ENCODE measurements at regions not wholly inside any gene's neighbourhood (a gene's known extent, or its start where the extent isn't known, plus 50 kb on each side); places are given as distances from the start of the nearest gene placed in this dataset.

GRCh38 chr2:123870206-123870880 lies 154.7 kb upstream of the CNTNAP5 start:
- H3K4me3 ChIP-seq (ENCODE audit: low read length) = no peak overlapping the region
- TF ChIP-seq CTCF (conservative IDR thresholded peaks at IDR 0.05; ENCODE audit: low read length) = no peak
- DNase-seq (ENCODE audit: low read depth) = no peak

GRCh38 chr2:123870881-123871276 lies 154.2 kb upstream of the CNTNAP5 start:
- H3K4me3 ChIP-seq (ENCODE audit: low read length) = no peak overlapping the region
- TF ChIP-seq CTCF (conservative IDR thresholded peaks at IDR 0.05; ENCODE audit: low read length) = no peak
- DNase-seq (ENCODE audit: low read depth) = no peak

GRCh38 chr2:123890148-123890547 lies 134.9 kb upstream of the CNTNAP5 start:
- H3K4me3 ChIP-seq (ENCODE audit: low read length) = no peak overlapping the region
- no peak for DNase-seq (ENCODE audit: low read depth)
- TF ChIP-seq CTCF (conservative IDR thresholded peaks at IDR 0.05; ENCODE audit: low read length) = no peak

- no peak for DNase-seq (ENCODE audit: low read depth)
- TF ChIP-seq CTCF (conservative IDR thresholded peaks at IDR 0.05; ENCODE audit: low read length) = no peak
- H3K4me3 ChIP-seq (ENCODE audit: low read length) = no peak overlapping the region
Observed at GRCh38 chr2:123894167-123894566, 130.9 kb upstream of the CNTNAP5 start.

GRCh38 chr2:123895651-123896050 lies 129.4 kb upstream of the CNTNAP5 start:
- DNase-seq (ENCODE audit: low read depth) = no peak

GRCh38 chr2:123901256-123901655 lies 123.8 kb upstream of the CNTNAP5 start:
- DNase-seq (ENCODE audit: low read depth) = no peak
- TF ChIP-seq CTCF (conservative IDR thresholded peaks at IDR 0.05; ENCODE audit: low read length) = no peak

More at GRCh38 chr2:123895651-123896050, 129.4 kb upstream of the CNTNAP5 start:
- no peak overlapping the region for H3K4me3 ChIP-seq (ENCODE audit: low read length)
- TF ChIP-seq CTCF (conservative IDR thresholded peaks at IDR 0.05; ENCODE audit: low read length) = no peak

GRCh38 chr2:123906361-123906760 lies 118.7 kb upstream of the CNTNAP5 start:
- no peak overlapping the region for H3K4me3 ChIP-seq (ENCODE audit: low read length)
- DNase-seq (ENCODE audit: low read depth) = no peak
- TF ChIP-seq CTCF (conservative IDR thresholded peaks at IDR 0.05; ENCODE audit: low read length) = no peak

More at GRCh38 chr2:123901256-123901655, 123.8 kb upstream of the CNTNAP5 start:
- no peak overlapping the region for H3K4me3 ChIP-seq (ENCODE audit: low read length)
